ENCODE measurements at regions not wholly inside any gene's neighbourhood (a gene's known extent, or its start where the extent isn't known, plus 50 kb on each side); places are given as distances from the start of the nearest gene placed in this dataset.

GRCh38 chr7:130960208-130960988 is 226.4 kb upstream of the KLF14 start:
- TF ChIP-seq CTCF (conservative IDR thresholded peaks at IDR 0.05 in 1 of 2, IDR thresholded peaks at IDR 0.05 in 1 of 2; ENCODE audit: extremely low read depth in 1 of 2, insufficient read depth in 1 of 2, low read depth in 1 of 2, low read length in 2 of 2) (no peak), EZH2 (IDR thresholded peaks at IDR 0.05; ENCODE audit: borderline replicate concordance, low read length) (no peak)

Measured in mammary epithelial cell (primary cell).